OCI-LY1 (cell line): ENCODE measurements at regions not wholly inside any gene's neighbourhood (a gene's known extent, or its start where the extent isn't known, plus 50 kb on each side); places are given as distances from the start of the nearest gene placed in this dataset.

Experiments used
- H2AFZ ChIP-seq: fragments of 200-600 bp; sonication (generic), shearing (Covaris generic); 2 replicates; pipeline ENCODE4 v1.6.0; 2014; ENCODE audit warnings: antibody characterized with exemption, mild to moderate bottlenecking, low read length
- H3F3A ChIP-seq: fragments of 200-600 bp; sonication (generic), shearing (Covaris generic); 2 replicates; pipeline ENCODE4 v1.6.0; 2014; ENCODE audit warnings: mild to moderate bottlenecking, antibody characterized with exemption, low read length, moderate library complexity; ENCODE audit not compliant: insufficient read depth
- H3K27ac ChIP-seq: fragments of 200-600 bp; sonication (generic); 2 replicates; pipeline ENCODE4 v1.5.1; 2014; ENCODE audit warnings: low read length, mixed run types, mild to moderate bottlenecking, low read depth; ENCODE audit not compliant: poor library complexity, severe bottlenecking
- H3K27me3 ChIP-seq: fragments of 200-600 bp; sonication (generic); 2 replicates; pipeline ENCODE4 v1.6.0; 2014; ENCODE audit warnings: antibody characterized with exemption, mild to moderate bottlenecking, low read length, moderate library complexity; ENCODE audit not compliant: insufficient read depth
- H3K36me3 ChIP-seq: fragments of 200-600 bp; sonication (generic); 2 replicates; pipeline ENCODE4 v1.6.1; 2014; ENCODE audit warnings: mild to moderate bottlenecking, antibody characterized with exemption, low read length, moderate library complexity, mixed read lengths; ENCODE audit not compliant: insufficient read depth
- H3K4me1 ChIP-seq: fragments of 200-600 bp; sonication (generic); 2 replicates; pipeline ENCODE4 v1.5.1; 2014; ENCODE audit warnings: mild to moderate bottlenecking, low read length, moderate library complexity; ENCODE audit not compliant: insufficient read depth, severe bottlenecking
- H3K4me2 ChIP-seq: fragments of 200-600 bp; sonication (generic), shearing (Covaris generic); 2 replicates; pipeline ENCODE4 v1.6.1; 2014; ENCODE audit warnings: low read length
- H3K4me3 ChIP-seq: fragments of 200-600 bp; sonication (generic); 2 replicates; pipeline ENCODE4 v1.5.1; 2014; ENCODE audit warnings: low read length, low read depth, mild to moderate bottlenecking, mixed read lengths; ENCODE audit not compliant: poor library complexity, severe bottlenecking
- H3K79me2 ChIP-seq: fragments of 200-600 bp; shearing (Covaris generic); 2 replicates; pipeline ENCODE4 v1.6.1; 2016; ENCODE audit warnings: mixed run types, low read length, mixed read lengths; ENCODE audit not compliant: insufficient read depth
- H3K9ac ChIP-seq: fragments of 200-600 bp; sonication (generic), shearing (Covaris generic); 2 replicates; pipeline ENCODE4 v1.6.1; 2014; ENCODE audit warnings: mild to moderate bottlenecking, low read length, mixed read lengths
- H3K9me2 ChIP-seq: fragments of 200-600 bp; sonication (generic), shearing (Covaris generic); 2 replicates; pipeline ENCODE4 v1.6.1; 2014; ENCODE audit warnings: low read depth, mild to moderate bottlenecking, low read length, mixed read lengths
- H3K9me3 ChIP-seq: fragments of 200-600 bp; shearing (Covaris generic); 2 replicates; pipeline ENCODE4 v1.6.1; 2014; ENCODE audit warnings: low read length, mixed read lengths
- H4K20me1 ChIP-seq: fragments of 200-600 bp; sonication (generic), shearing (Covaris generic); 2 replicates; pipeline ENCODE4 v1.6.0; 2016; ENCODE audit warnings: mild to moderate bottlenecking, low read length; ENCODE audit not compliant: insufficient read depth
- EZH2 ChIP-seq: fragments of 200-600 bp; sonication (generic), shearing (Covaris generic); IDR thresholded peaks from 2 replicates; pipeline ENCODE4 v1.8.0; 2017; ENCODE audit warnings: borderline replicate concordance, mixed run types, mild to moderate bottlenecking, antibody characterized with exemption, low read length, moderate library complexity, mixed read lengths
- TF ChIP-seq, protein P1 (sequence below): fragments of 200-600 bp; sonication (generic), shearing (Covaris generic); IDR thresholded peaks from 2 replicates; pipeline ENCODE4 v1.5.1; 2017; ENCODE audit warnings: mild to moderate bottlenecking, antibody characterized with exemption, low read length, moderate library complexity, mixed read lengths

DNA sequence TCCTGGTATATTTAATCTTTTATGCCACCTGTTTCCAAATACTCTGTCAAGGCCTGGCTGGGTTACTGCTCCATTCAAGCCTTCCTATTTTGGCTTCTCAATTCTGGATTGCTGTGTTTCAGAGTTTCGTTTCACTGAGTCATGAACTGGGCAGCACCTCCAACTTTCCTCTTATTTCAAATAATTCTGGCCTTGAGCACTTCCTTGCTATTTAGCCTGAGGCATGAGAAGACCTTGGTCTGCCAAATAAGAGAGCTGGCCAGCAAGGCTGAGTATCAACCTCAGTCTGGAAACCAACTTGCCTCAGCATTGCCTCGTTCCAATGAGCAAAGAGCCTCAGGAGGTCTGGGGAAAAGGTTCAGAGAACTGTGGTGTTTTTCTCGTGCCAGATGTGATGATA is 66.6 kb downstream of the TNFAIP3 start:
- H3K27ac ChIP-seq = no peak overlapping the region
- H4K20me1 ChIP-seq = no peaks in the 10 kb centered on the region
- H3K27me3 ChIP-seq = no peaks in the 10 kb centered on the region
- no peak overlapping the region for H3K4me3 ChIP-seq
- H3K36me3 ChIP-seq = no peaks in the 10 kb centered on the region
- no peaks in the 10 kb centered on the region for H3K79me2 ChIP-seq
- H3K4me2 ChIP-seq = no peak overlapping the region
- no peaks in the 10 kb centered on the region for H3K4me1 ChIP-seq
- no peak overlapping the region for H3K9ac ChIP-seq
- H3F3A ChIP-seq = no peaks in the 10 kb centered on the region
- H3K9me3 ChIP-seq = no peaks in the 10 kb centered on the region
- TF ChIP-seq, protein P1, sequence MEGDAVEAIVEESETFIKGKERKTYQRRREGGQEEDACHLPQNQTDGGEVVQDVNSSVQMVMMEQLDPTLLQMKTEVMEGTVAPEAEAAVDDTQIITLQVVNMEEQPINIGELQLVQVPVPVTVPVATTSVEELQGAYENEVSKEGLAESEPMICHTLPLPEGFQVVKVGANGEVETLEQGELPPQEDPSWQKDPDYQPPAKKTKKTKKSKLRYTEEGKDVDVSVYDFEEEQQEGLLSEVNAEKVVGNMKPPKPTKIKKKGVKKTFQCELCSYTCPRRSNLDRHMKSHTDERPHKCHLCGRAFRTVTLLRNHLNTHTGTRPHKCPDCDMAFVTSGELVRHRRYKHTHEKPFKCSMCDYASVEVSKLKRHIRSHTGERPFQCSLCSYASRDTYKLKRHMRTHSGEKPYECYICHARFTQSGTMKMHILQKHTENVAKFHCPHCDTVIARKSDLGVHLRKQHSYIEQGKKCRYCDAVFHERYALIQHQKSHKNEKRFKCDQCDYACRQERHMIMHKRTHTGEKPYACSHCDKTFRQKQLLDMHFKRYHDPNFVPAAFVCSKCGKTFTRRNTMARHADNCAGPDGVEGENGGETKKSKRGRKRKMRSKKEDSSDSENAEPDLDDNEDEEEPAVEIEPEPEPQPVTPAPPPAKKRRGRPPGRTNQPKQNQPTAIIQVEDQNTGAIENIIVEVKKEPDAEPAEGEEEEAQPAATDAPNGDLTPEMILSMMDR = no peak
- no peak for TF ChIP-seq EZH2
- H2AFZ ChIP-seq = no peak overlapping the region
- no peaks in the 10 kb centered on the region for H3K9me2 ChIP-seq

DNA sequence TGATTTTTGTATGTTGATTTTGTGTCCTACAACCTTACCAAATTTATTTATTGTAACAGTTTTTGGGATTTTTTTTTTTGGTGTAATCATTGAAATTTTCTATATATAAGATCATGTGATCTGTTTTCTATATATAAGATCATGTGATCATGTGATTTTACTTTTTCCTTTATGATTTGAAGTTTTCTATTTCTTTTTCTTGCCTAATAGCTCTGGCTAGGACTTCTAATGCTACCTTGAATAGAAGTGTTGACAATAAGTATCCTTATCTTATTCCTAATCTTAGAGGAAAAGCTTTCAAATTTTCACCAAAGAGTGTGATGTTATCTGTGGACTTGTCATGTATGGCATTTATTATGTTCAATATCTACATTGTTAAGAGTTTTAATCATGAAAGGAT is 69.7 kb downstream of the TNFAIP3 start:
- Histone ChIP-seq H3K4me2 (no peak overlapping the region), H3K9ac (no peak overlapping the region), H3K36me3 (no peaks in the 10 kb centered on the region), H2AFZ (no peak overlapping the region), H3K27me3 (no peaks in the 10 kb centered on the region), H3F3A (no peaks in the 10 kb centered on the region), H3K27ac (no peak overlapping the region), H4K20me1 (no peaks in the 10 kb centered on the region), H3K4me3 (no peak overlapping the region), H3K9me3 (no peaks in the 10 kb centered on the region), H3K9me2 (no peaks in the 10 kb centered on the region), H3K4me1 (no peaks in the 10 kb centered on the region), H3K79me2 (no peaks in the 10 kb centered on the region)
- TF ChIP-seq EZH2 = no peak
- TF ChIP-seq, protein P1 = no peak

DNA sequence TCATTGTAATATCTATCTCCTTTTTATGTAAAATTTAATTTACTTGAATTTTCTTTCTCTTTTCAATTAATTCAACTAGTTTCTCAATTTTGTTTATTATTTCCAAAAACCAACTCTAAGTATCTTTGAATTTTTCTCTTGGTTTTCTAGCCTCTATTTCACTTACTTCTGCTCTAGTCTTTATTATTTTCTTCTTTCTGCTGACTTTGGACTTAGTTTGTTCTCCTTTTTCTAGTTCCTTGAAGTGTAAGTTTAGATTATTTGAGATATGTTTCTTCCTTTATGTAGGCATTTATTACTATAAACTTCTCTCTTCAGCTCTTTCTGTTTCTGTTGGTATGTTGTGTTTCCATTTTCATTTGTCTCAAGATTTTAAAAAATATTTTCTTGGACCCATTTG is 70.8 kb downstream of the TNFAIP3 start:
- Histone ChIP-seq H3K79me2 (no peaks in the 10 kb centered on the region), H3F3A (no peaks in the 10 kb centered on the region), H3K4me2 (no peak overlapping the region), H4K20me1 (no peaks in the 10 kb centered on the region), H2AFZ (no peak overlapping the region), H3K27me3 (no peaks in the 10 kb centered on the region), H3K9me3 (no peaks in the 10 kb centered on the region), H3K4me3 (no peak overlapping the region), H3K9ac (no peak overlapping the region), H3K36me3 (no peaks in the 10 kb centered on the region), H3K27ac (no peak overlapping the region), H3K4me1 (no peaks in the 10 kb centered on the region), H3K9me2 (no peaks in the 10 kb centered on the region)
- TF ChIP-seq, protein P1 = no peak
